Embryonic facial prominence (tissue), 1 donor: ENCODE measurements at regions not wholly inside any gene's neighbourhood (a gene's known extent, or its start where the extent isn't known, plus 50 kb on each side); places are given as distances from the start of the nearest gene placed in this dataset.

Experiments used
- DNase-seq: peaks from one replicate; pipeline ENCODE4 v3.0.0-alpha.2; 2016; ENCODE audit errors: extremely low spot score

- no peak for DNase-seq
These were observed 99.6 kb downstream of the ODF2L start for GRCh38 chr1:86296305-86297205.

GRCh38 chr1:86289746-86290145, 106.4 kb downstream of the ODF2L start:
- no peak for DNase-seq

- no peak for DNase-seq
These were observed 107.0 kb downstream of the ODF2L start for GRCh38 chr1:86289161-86289560.

GRCh38 chr1:86288586-86289147, 107.5 kb downstream of the ODF2L start:
- DNase-seq: peak; percentile 34

GRCh38 chr1:86285796-86286195, 110.3 kb downstream of the ODF2L start:
- DNase-seq: no peak

- DNase-seq: no peak
These were observed 113.5 kb downstream of the ODF2L start for GRCh38 chr1:86282611-86283010.

GRCh38 chr1:86277936-86278335, 118.2 kb downstream of the ODF2L start:
- no peak for DNase-seq

GRCh38 chr1:86273066-86273465, 116.5 kb upstream of the COL24A1 start:
- DNase-seq: no peak

- DNase-seq: no peak
These were observed 115.5 kb upstream of the COL24A1 start for GRCh38 chr1:86272083-86272482.

GRCh38 chr1:86271046-86271445, 114.5 kb upstream of the COL24A1 start:
- no peak for DNase-seq

- no peak for DNase-seq
These were observed 106.5 kb upstream of the COL24A1 start for GRCh38 chr1:86263101-86263500.

- DNase-seq: no peak
These were observed 103.9 kb upstream of the COL24A1 start for GRCh38 chr1:86260476-86260875.

- no peak for DNase-seq
These were observed 102.8 kb upstream of the COL24A1 start for GRCh38 chr1:86259390-86259789.

- no peak for DNase-seq
These were observed 101.5 kb upstream of the COL24A1 start for GRCh38 chr1:86258101-86258500.

GRCh38 chr1:86247597-86248279, 91.2 kb upstream of the COL24A1 start:
- peak; percentile 56 for DNase-seq

GRCh38 chr1:86245566-86246190, 89.1 kb upstream of the COL24A1 start:
- DNase-seq: no peak

GRCh38 chr1:86239894-86240293, 83.3 kb upstream of the COL24A1 start:
- no peak for DNase-seq

GRCh38 chr1:86239490-86239889, 82.9 kb upstream of the COL24A1 start:
- DNase-seq: no peak

GRCh38 chr1:86238226-86238625, 81.7 kb upstream of the COL24A1 start:
- DNase-seq: no peak

- DNase-seq: no peak
These were observed 79.3 kb upstream of the COL24A1 start for GRCh38 chr1:86235852-86236251.

GRCh38 chr1:86233403-86233802, 76.8 kb upstream of the COL24A1 start:
- no peak for DNase-seq

- no peak for DNase-seq
These were observed 74.5 kb upstream of the COL24A1 start for GRCh38 chr1:86231076-86231475.
